ENCODE measurements at regions not wholly inside any gene's neighbourhood (a gene's known extent, or its start where the extent isn't known, plus 50 kb on each side); places are given as distances from the start of the nearest gene placed in this dataset.

DNA sequence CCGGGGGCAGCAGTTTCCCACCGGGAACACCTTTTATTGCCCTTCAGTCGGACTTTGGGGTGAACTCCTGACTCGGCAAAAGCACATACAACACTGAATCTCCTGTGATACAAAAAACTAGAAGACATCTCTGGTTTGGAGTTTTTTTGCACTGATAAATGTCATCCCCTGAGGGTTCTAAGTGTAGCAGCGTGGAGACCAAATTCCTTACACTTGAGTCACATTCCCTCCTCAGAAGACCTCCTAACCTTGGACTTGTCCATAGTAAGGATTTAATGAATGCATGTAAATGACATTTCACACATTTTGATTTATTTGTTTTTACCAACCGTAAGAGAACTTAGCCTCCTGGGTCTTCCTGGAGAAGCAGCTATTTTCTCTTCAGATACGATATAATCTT lies 54.0 kb upstream of the GPR45 start:
- no peaks in the 10 kb centered on the region for H3K9me3 ChIP-seq (ENCODE audit: low read depth, low read length)
- TF ChIP-seq, protein P1, sequence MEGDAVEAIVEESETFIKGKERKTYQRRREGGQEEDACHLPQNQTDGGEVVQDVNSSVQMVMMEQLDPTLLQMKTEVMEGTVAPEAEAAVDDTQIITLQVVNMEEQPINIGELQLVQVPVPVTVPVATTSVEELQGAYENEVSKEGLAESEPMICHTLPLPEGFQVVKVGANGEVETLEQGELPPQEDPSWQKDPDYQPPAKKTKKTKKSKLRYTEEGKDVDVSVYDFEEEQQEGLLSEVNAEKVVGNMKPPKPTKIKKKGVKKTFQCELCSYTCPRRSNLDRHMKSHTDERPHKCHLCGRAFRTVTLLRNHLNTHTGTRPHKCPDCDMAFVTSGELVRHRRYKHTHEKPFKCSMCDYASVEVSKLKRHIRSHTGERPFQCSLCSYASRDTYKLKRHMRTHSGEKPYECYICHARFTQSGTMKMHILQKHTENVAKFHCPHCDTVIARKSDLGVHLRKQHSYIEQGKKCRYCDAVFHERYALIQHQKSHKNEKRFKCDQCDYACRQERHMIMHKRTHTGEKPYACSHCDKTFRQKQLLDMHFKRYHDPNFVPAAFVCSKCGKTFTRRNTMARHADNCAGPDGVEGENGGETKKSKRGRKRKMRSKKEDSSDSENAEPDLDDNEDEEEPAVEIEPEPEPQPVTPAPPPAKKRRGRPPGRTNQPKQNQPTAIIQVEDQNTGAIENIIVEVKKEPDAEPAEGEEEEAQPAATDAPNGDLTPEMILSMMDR (IDR thresholded peaks at IDR 0.05; ENCODE audit: extremely low read depth, low read depth, low read length), result no peak
- H3K27ac ChIP-seq (ENCODE audit: low read depth, low read length), result no peak overlapping the region
- no peaks in the 10 kb centered on the region for H3K4me1 ChIP-seq (ENCODE audit: insufficient read depth, low read length)
- no peak for DNase-seq (ENCODE audit: insufficient read length, low spot score, missing footprints)
- H3K27me3 ChIP-seq (ENCODE audit: insufficient read depth, low read length), result no peaks in the 10 kb centered on the region
- H3K79me2 ChIP-seq (ENCODE audit: insufficient read depth, low read length), result no peaks in the 10 kb centered on the region
- no peak overlapping the region for H3K4me3 ChIP-seq (ENCODE audit: insufficient read depth, low read length)
- H4K20me1 ChIP-seq (ENCODE audit: insufficient read depth, low read length), result no peaks in the 10 kb centered on the region
- no peak overlapping the region for H2AFZ ChIP-seq (ENCODE audit: low read length)
- H3K4me2 ChIP-seq (ENCODE audit: insufficient read depth, low read length), result no peak overlapping the region
- no peaks in the 10 kb centered on the region for H3K36me3 ChIP-seq (ENCODE audit: insufficient read depth, low read length)

DNA sequence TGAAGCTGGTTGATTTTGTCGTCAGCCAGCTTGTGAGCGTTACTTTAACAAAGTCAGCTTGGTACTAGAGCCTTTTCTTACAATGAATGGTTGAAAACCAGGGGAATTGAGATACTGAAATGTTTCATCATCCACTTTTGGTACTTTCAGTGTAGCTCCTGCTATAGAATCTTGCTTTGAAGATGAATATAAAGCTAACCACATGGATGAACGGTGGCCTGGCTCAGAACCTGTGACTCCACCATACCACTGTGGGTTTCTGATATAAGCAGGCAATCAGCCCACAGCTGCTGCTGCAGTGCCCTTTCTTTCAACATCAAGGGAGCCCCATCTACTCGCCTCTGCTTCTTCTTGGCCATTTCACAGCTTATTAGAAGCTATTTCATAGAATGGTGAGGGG lies 53.2 kb upstream of the GPR45 start:
- Histone ChIP-seq H3K9me3 (ENCODE audit: low read depth, low read length) (no peaks in the 10 kb centered on the region), H3K27me3 (ENCODE audit: insufficient read depth, low read length) (no peaks in the 10 kb centered on the region), H3K4me2 (ENCODE audit: insufficient read depth, low read length) (no peak overlapping the region), H4K20me1 (ENCODE audit: insufficient read depth, low read length) (no peaks in the 10 kb centered on the region), H3K4me3 (ENCODE audit: insufficient read depth, low read length) (no peak overlapping the region), H3K79me2 (ENCODE audit: insufficient read depth, low read length) (no peaks in the 10 kb centered on the region), H3K4me1 (ENCODE audit: insufficient read depth, low read length) (no peaks in the 10 kb centered on the region), H3K27ac (ENCODE audit: low read depth, low read length) (no peak overlapping the region), H2AFZ (ENCODE audit: low read length) (no peak overlapping the region), H3K36me3 (ENCODE audit: insufficient read depth, low read length) (no peaks in the 10 kb centered on the region)
- TF ChIP-seq, protein P1 (IDR thresholded peaks at IDR 0.05; ENCODE audit: extremely low read depth, low read depth, low read length), result no peak
- DNase-seq (ENCODE audit: insufficient read length, low spot score, missing footprints), result no peak

Data from osteoblast (primary cell).